Activated CD4-positive, alpha-beta memory T cell treated with anti-CD3 and anti-CD28 coated beads, Interleukin-2, amount 10 ng/mL, durations not matched to agents 7 days and 5 days (primary cell): ENCODE measurements at regions not wholly inside any gene's neighbourhood (a gene's known extent, or its start where the extent isn't known, plus 50 kb on each side); places are given as distances from the start of the nearest gene placed in this dataset.

Experiments used
- CTCF ChIA-PET: fragments of 350-600 bp; sonication (Branson Sonifier 250); formaldehyde crosslinking; loops from one replicate; lab custom pipeline; 2021; ENCODE audit warnings: antibody characterized with exemption, inconsistent platforms; lab: Charles Lee
- POLR2A ChIA-PET: fragments of 350-600 bp; sonication (Branson Sonifier 250); formaldehyde crosslinking; loops from one replicate; lab custom pipeline; 2021; ENCODE audit warnings: antibody characterized with exemption; lab: Charles Lee
- DNase-seq: peaks from one replicate; pipeline ENCODE4 v3.0.0-alpha.2; 2020
- H3K27ac Mint-ChIP-seq: one replicate; pipeline ENCODE4 v1.8.0; 2021; ENCODE audit warnings: mild to moderate bottlenecking, mixed read lengths
- H3K27me3 Mint-ChIP-seq: one replicate; pipeline ENCODE4 v1.8.0; 2021; ENCODE audit warnings: mixed read lengths
- H3K36me3 Mint-ChIP-seq: one replicate; pipeline ENCODE4 v1.8.0; 2021; ENCODE audit warnings: low read depth, mixed read lengths
- H3K4me1 Mint-ChIP-seq: one replicate; pipeline ENCODE4 v1.8.0; 2021; ENCODE audit warnings: mixed read lengths
- H3K4me3 Mint-ChIP-seq: one replicate; pipeline ENCODE4 v1.8.0; 2021; ENCODE audit warnings: mild to moderate bottlenecking, mixed read lengths
- H3K9me3 Mint-ChIP-seq: one replicate; pipeline ENCODE4 v1.8.0; 2021; ENCODE audit warnings: mixed read lengths

DNA sequence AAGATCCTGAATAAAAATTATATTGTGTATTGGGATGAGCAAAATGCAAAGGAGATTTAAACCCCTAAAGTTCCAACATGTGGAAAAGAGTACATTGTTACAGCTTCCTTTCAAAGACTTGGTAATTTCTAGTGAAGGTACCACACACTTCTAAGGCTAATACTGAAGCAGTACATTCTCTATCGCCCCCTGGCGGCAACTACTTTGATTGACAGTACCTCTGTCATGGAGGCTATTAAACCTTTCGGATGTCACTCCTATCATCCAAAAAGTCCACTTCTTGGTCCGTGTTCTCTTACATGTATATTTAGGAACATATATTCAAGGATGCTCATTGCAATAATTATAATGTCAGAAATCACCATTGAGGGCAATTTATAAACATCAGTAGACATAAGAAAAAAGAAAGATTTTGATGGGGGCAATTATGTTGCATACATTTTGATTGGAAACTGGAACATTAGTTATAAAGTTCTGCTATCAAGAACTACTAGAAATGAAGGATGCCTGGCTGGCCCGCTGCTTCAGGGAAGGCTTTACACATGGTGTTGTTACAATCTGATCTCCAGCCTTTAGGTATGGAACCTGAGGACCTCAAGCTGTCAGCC lies 601.6 kb downstream of the CPS1 start:
- peaks cover 2% of the 10 kb centered on the region for H3K27me3 Mint-ChIP-seq
- H3K36me3 Mint-ChIP-seq: no peaks in the 10 kb centered on the region
- DNase-seq: peak; percentile 72
- no peaks in the 10 kb centered on the region for H3K9me3 Mint-ChIP-seq
- ChIA-PET POLR2A (no interaction called here), CTCF (interaction anchor here (0.6 to 1.0 kb wide), 4 partner anchors 10 to 907 kb away, joined by 3 to 7 read pairs (median 4); no protein-coding TSS in a partner anchor)
- no peak overlapping the region for H3K4me3 Mint-ChIP-seq
- H3K4me1 Mint-ChIP-seq: no peaks in the 10 kb centered on the region
- H3K27ac Mint-ChIP-seq: no peak overlapping the region

GRCh38 chr2:211159972-211160371 lies 603.6 kb downstream of the CPS1 start:
- POLR2A ChIA-PET: no interaction called here
- CTCF ChIA-PET: no interaction called here
- H3K36me3 Mint-ChIP-seq: no peaks in the 10 kb centered on the region
- peaks cover 2% of the 10 kb centered on the region for H3K27me3 Mint-ChIP-seq
- H3K4me1 Mint-ChIP-seq: no peaks in the 10 kb centered on the region
- H3K9me3 Mint-ChIP-seq: no peaks in the 10 kb centered on the region
- H3K4me3 Mint-ChIP-seq: no peak overlapping the region
- DNase-seq: no peak
- no peak overlapping the region for H3K27ac Mint-ChIP-seq

DNA sequence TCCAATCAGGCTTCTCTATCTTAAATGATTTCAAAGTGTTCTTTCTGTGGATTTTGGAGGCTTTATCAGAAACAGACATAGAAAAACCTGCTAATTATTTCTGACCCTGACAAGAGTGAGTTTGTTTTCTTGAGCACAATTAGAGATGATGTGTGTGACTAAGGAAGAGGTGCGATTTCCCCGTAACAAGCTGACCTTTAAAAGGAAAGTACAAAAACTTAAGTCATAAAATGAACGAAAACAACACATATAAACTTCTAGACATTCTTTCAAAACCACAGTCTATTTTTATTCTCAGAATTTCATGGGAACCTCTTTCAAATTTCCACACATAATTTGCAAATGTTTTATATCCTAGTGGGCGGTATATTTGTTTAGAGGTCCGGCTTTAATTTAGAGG lies 604.8 kb downstream of the CPS1 start:
- H3K4me1 Mint-ChIP-seq: no peaks in the 10 kb centered on the region
- no peak overlapping the region for H3K4me3 Mint-ChIP-seq
- POLR2A ChIA-PET: no interaction called here
- H3K9me3 Mint-ChIP-seq: no peaks in the 10 kb centered on the region
- DNase-seq: no peak
- CTCF ChIA-PET: no interaction called here
- H3K27me3 Mint-ChIP-seq: peaks cover 2% of the 10 kb centered on the region
- no peak overlapping the region for H3K27ac Mint-ChIP-seq
- H3K36me3 Mint-ChIP-seq: no peaks in the 10 kb centered on the region

DNA sequence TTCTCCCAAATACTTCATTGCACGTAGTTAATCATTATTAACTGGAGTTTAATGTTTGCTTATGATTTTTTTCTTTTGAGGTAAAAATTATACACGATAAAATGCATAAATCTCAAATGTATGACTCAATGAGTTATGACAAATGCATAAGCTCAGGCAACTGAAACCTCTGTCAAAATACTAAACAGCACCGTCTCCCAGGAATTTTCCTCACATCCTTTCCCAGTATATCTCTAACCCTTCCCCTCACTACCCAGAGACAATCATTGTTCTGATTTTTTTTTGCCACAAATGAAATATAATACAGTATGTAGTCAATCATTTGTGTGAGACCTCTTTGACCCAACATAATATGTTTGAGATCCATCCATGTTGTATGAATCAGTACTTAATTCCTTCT lies 606.5 kb downstream of the CPS1 start:
- POLR2A ChIA-PET: no interaction called here
- H3K4me1 Mint-ChIP-seq: no peaks in the 10 kb centered on the region
- no peaks in the 10 kb centered on the region for H3K9me3 Mint-ChIP-seq

GRCh38 chr2:211170843-211171242 lies 614.4 kb downstream of the CPS1 start:
- Mint-ChIP-seq H3K4me3 (no peak overlapping the region), H3K9me3 (no peaks in the 10 kb centered on the region), H3K4me1 (no peaks in the 10 kb centered on the region), H3K27ac (no peak overlapping the region), H3K27me3 (no peaks in the 10 kb centered on the region), H3K36me3 (no peaks in the 10 kb centered on the region)
- ChIA-PET CTCF (no interaction called here), POLR2A (no interaction called here)
- DNase-seq: no peak

More for the DNA sequence above, 606.5 kb downstream of the CPS1 start:
- no peak overlapping the region for H3K4me3 Mint-ChIP-seq
- no peaks in the 10 kb centered on the region for H3K36me3 Mint-ChIP-seq
- H3K27ac Mint-ChIP-seq: no peak overlapping the region
- DNase-seq: no peak
- CTCF ChIA-PET: no interaction called here
- H3K27me3 Mint-ChIP-seq: peaks cover 1% of the 10 kb centered on the region

DNA sequence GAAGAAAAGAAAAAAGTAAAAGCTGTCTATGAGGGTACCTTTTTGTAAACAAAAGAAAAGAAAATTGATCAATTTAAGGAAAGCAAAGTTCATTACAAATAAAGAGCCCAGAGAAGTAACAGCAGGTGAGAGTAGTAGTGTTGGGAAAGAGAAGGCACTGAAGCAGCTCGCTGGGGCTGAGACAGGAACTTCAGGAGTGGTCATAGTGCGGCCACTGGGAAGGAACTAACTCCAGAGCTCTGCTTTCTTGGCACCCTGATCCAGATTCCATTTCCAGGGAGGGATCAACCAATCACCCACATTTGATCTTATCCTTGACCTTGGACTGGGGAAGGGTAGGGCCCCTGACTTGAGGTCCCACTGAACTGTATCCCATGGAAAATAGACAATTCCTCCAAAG lies 617.6 kb downstream of the CPS1 start:
- H3K27ac Mint-ChIP-seq: no peak overlapping the region
- no peaks in the 10 kb centered on the region for H3K4me1 Mint-ChIP-seq
- CTCF ChIA-PET: no interaction called here

GRCh38 chr2:211174631-211175030 lies 618.2 kb downstream of the CPS1 start:
- Mint-ChIP-seq H3K9me3 (no peaks in the 10 kb centered on the region), H3K4me1 (no peaks in the 10 kb centered on the region), H3K27ac (no peak overlapping the region), H3K4me3 (no peak overlapping the region), H3K27me3 (no peaks in the 10 kb centered on the region), H3K36me3 (no peaks in the 10 kb centered on the region)
- ChIA-PET CTCF (no interaction called here), POLR2A (no interaction called here)
- no peak for DNase-seq

More for the DNA sequence above, 617.6 kb downstream of the CPS1 start:
- H3K4me3 Mint-ChIP-seq: no peak overlapping the region
- POLR2A ChIA-PET: no interaction called here
- H3K27me3 Mint-ChIP-seq: no peaks in the 10 kb centered on the region
- no peaks in the 10 kb centered on the region for H3K36me3 Mint-ChIP-seq
- DNase-seq: no peak
- H3K9me3 Mint-ChIP-seq: no peaks in the 10 kb centered on the region

GRCh38 chr2:211175956-211176355 lies 619.6 kb downstream of the CPS1 start:
- ChIA-PET CTCF (no interaction called here), POLR2A (no interaction called here)
- no peaks in the 10 kb centered on the region for H3K27me3 Mint-ChIP-seq
- H3K4me3 Mint-ChIP-seq: no peak overlapping the region
- H3K4me1 Mint-ChIP-seq: no peaks in the 10 kb centered on the region
- no peaks in the 10 kb centered on the region for H3K36me3 Mint-ChIP-seq
- DNase-seq: no peak
- H3K9me3 Mint-ChIP-seq: no peaks in the 10 kb centered on the region
- H3K27ac Mint-ChIP-seq: no peak overlapping the region

DNA sequence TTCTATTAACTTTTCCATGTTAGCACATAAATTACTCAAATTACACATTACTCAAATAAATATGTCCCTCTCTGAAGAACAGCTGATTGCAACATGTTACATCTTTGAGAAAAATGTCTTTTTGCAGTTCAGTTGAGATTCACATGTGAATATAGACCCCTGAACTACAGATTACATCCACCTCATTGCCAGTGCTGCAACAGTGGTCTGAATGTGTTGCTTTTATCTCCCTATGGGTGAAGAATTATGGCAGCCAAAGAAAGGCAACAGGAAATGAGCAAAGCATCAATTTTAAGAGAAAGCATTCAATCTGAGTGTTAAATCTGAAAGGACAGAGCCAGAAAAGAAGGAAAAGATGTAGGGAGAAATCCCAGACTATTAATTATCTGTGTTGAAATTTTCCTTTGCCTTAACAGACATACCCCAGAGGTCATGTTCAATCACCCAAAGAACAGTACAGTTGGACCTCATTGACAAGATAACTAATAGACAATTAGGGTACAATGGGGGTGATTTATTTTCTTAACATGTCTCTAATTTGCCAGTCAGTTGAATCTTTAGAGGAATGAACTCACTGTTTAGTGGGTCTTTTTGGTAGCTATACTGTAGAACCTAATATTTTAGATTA lies 620.2 kb downstream of the CPS1 start:
- Mint-ChIP-seq H3K4me3 (no peak overlapping the region), H3K27ac (no peak overlapping the region), H3K9me3 (no peaks in the 10 kb centered on the region), H3K36me3 (no peaks in the 10 kb centered on the region), H3K27me3 (no peaks in the 10 kb centered on the region), H3K4me1 (no peaks in the 10 kb centered on the region)
- POLR2A ChIA-PET: no interaction called here
- no peak for DNase-seq
- CTCF ChIA-PET: no interaction called here

DNA sequence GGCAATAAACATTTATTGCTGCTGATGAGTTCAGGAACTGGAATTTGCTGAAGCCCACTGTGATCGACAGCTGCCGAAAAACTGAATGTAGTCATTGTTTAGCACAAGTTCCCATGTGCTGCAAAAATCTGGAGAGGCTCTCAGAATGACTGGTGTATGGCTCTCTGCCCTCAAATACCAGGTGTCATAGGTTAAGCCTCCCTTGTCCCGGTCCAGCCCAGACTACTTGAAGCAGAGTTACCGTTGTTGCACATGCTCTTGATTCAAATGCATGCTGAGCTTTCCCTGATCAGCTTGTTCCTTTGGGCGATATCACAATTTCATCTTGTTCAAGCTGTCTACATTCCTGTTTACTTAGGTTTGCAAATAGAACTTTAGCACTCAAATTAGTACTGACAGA lies 625.2 kb downstream of the CPS1 start:
- CTCF ChIA-PET: no interaction called here
- Mint-ChIP-seq H3K9me3 (peaks cover 2% of the 10 kb centered on the region), H3K4me1 (no peaks in the 10 kb centered on the region)

GRCh38 chr2:211187602-211188001 lies 631.2 kb downstream of the CPS1 start:
- DNase-seq: no peak
- Mint-ChIP-seq H3K9me3 (peaks cover 2% of the 10 kb centered on the region), H3K4me3 (no peak overlapping the region), H3K36me3 (no peaks in the 10 kb centered on the region), H3K27ac (no peak overlapping the region), H3K27me3 (no peaks in the 10 kb centered on the region), H3K4me1 (no peaks in the 10 kb centered on the region)
- POLR2A ChIA-PET: no interaction called here
- CTCF ChIA-PET: no interaction called here

More for the DNA sequence above, 625.2 kb downstream of the CPS1 start:
- POLR2A ChIA-PET: no interaction called here
- no peaks in the 10 kb centered on the region for H3K36me3 Mint-ChIP-seq
- DNase-seq: no peak
- no peak overlapping the region for H3K27ac Mint-ChIP-seq
- H3K27me3 Mint-ChIP-seq: no peaks in the 10 kb centered on the region
- H3K4me3 Mint-ChIP-seq: no peak overlapping the region

DNA sequence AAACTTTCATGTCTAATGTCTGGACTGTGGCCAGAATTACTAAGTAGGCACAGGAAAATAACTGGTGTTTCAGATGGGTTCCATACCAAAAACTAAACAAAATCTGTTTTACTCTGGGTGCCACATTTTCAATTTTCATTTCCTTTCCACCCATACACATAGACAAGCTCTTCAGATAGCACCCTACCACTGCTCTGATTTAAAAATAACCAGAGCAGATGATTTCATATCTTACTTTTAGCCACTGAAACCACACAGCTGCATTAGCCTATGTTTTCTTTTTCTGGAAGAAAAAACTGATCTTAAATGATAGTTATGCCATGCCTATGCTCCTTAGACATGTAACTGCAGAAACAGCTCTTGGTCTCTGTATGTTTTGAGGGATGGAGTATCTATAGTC lies 647.6 kb downstream of the CPS1 start:
- no peak overlapping the region for H3K4me3 Mint-ChIP-seq
- DNase-seq: no peak
- CTCF ChIA-PET: no interaction called here
- H3K36me3 Mint-ChIP-seq: no peaks in the 10 kb centered on the region
- no peaks in the 10 kb centered on the region for H3K4me1 Mint-ChIP-seq
- no peak overlapping the region for H3K27ac Mint-ChIP-seq
- POLR2A ChIA-PET: no interaction called here
- H3K9me3 Mint-ChIP-seq: no peaks in the 10 kb centered on the region
- H3K27me3 Mint-ChIP-seq: no peaks in the 10 kb centered on the region

DNA sequence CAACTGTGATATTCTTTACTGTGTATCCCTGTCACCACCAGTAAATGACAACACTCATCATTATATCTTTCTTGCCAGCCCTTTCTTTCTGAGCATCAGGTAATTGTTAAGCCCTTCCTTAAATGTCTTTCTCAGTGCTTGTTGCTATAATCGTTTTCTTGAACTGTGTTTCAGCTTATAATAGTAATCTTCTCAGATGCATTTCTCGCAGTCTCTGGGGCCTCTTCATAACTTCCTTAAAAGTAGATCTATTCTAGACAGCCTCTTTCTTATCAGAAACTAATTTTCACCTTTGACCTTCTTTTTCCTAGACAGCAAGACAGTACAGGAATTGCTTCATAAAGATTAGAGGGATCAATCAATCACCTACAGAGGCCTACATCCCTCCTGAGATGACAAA lies 648.1 kb downstream of the CPS1 start:
- ChIA-PET CTCF (no interaction called here), POLR2A (no interaction called here)
- Mint-ChIP-seq H3K9me3 (no peaks in the 10 kb centered on the region), H3K27me3 (no peaks in the 10 kb centered on the region), H3K36me3 (no peaks in the 10 kb centered on the region), H3K27ac (no peak overlapping the region), H3K4me3 (no peak overlapping the region), H3K4me1 (no peaks in the 10 kb centered on the region)
- no peak for DNase-seq

DNA sequence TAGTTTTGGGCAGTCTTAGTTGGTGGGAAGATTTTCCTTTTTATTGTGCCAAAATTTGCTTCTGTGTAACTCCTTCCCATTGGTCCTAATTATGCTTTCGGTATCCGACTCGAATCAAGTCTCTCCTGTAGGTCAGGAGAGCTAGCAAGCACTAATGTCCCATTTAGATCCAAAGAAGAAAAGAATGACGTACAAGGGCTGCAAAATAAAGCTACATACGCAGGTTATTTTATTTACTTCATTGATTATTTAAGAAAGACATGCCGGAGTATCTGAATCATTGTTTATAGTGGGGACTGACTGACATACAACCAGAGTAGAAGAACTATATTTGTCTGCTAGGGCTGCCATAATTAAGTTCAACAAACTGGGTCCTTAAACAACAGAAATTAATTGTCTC lies 648.5 kb downstream of the CPS1 start:
- Mint-ChIP-seq H3K27ac (no peak overlapping the region), H3K4me3 (no peak overlapping the region), H3K9me3 (no peaks in the 10 kb centered on the region), H3K27me3 (no peaks in the 10 kb centered on the region), H3K4me1 (no peaks in the 10 kb centered on the region), H3K36me3 (no peaks in the 10 kb centered on the region)
- POLR2A ChIA-PET: no interaction called here
- no peak for DNase-seq
- CTCF ChIA-PET: interaction anchor here (1.0 kb wide), 1 partner anchor 46 kb away, joined by 3 read pairs; no protein-coding TSS in a partner anchor
